ENCODE measurements at regions not wholly inside any gene's neighbourhood (a gene's known extent, or its start where the extent isn't known, plus 50 kb on each side); places are given as distances from the start of the nearest gene placed in this dataset.

- TF ChIP-seq POLR2AphosphoS5 (IDR thresholded peaks at IDR 0.05) (no peak), POLR2A (IDR thresholded peaks at IDR 0.05) (no peak)
- TF ChIP-seq, protein P1, sequence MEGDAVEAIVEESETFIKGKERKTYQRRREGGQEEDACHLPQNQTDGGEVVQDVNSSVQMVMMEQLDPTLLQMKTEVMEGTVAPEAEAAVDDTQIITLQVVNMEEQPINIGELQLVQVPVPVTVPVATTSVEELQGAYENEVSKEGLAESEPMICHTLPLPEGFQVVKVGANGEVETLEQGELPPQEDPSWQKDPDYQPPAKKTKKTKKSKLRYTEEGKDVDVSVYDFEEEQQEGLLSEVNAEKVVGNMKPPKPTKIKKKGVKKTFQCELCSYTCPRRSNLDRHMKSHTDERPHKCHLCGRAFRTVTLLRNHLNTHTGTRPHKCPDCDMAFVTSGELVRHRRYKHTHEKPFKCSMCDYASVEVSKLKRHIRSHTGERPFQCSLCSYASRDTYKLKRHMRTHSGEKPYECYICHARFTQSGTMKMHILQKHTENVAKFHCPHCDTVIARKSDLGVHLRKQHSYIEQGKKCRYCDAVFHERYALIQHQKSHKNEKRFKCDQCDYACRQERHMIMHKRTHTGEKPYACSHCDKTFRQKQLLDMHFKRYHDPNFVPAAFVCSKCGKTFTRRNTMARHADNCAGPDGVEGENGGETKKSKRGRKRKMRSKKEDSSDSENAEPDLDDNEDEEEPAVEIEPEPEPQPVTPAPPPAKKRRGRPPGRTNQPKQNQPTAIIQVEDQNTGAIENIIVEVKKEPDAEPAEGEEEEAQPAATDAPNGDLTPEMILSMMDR (IDR thresholded peaks at IDR 0.05) = no peak
Observed at GRCh38 chr18:45522371-45522770, 92.9 kb upstream of the SLC14A2 start.
